Astrocyte (in vitro differentiated cells and primary cell): ENCODE measurements at regions not wholly inside any gene's neighbourhood (a gene's known extent, or its start where the extent isn't known, plus 50 kb on each side); places are given as distances from the start of the nearest gene placed in this dataset.

ENCODE experiments used
- DNase-seq: peaks from one replicate; pipeline ENCODE4 v3.0.0-alpha.2; 2010; ENCODE audit warnings: low read depth
- FAIRE-seq: peaks from 2 replicates; lab custom pipeline; 2011; peaks lifted over from hg19 to GRCh38; lab: Jason Lieb, UNC
- H2AFZ ChIP-seq: 2 replicates; pipeline ENCODE4 v1.6.0; 2012; ENCODE audit warnings: low read depth, low read length, inconsistent platforms
- H3K27ac ChIP-seq: 2 replicates; pipeline ENCODE4 v1.5.1; 2011; ENCODE audit warnings: low read depth, low read length, inconsistent platforms
- H3K27me3 ChIP-seq: 2 replicates; pipeline ENCODE4 v1.6.0; 2011; ENCODE audit warnings: low read length, inconsistent platforms; ENCODE audit not compliant: insufficient read depth
- H3K36me3 ChIP-seq: 2 replicates; pipeline ENCODE4 v1.5.1; 2011; ENCODE audit warnings: low read length, inconsistent platforms; ENCODE audit not compliant: insufficient read depth
- H3K4me1 ChIP-seq: 2 replicates; pipeline ENCODE4 v1.5.1; 2011; ENCODE audit warnings: low read length, inconsistent platforms; ENCODE audit not compliant: insufficient read depth
- H3K4me2 ChIP-seq: 2 replicates; pipeline ENCODE4 v1.6.0; 2012; ENCODE audit warnings: low read length, inconsistent platforms
- H3K4me3 ChIP-seq: 2 replicates; pipeline ENCODE4 v1.5.1; 2011; ENCODE audit warnings: low read depth, mild to moderate bottlenecking, low read length, inconsistent platforms; ENCODE audit not compliant: insufficient read depth
- H3K79me2 ChIP-seq: 2 replicates; pipeline ENCODE4 v1.6.0; 2012; ENCODE audit warnings: mild to moderate bottlenecking, low read length, inconsistent platforms; ENCODE audit not compliant: insufficient read depth
- H3K9ac ChIP-seq: 2 replicates; pipeline ENCODE4 v1.6.0; 2012; ENCODE audit warnings: mild to moderate bottlenecking, low read length, inconsistent platforms
- H3K9me3 ChIP-seq: 2 replicates; pipeline ENCODE4 v1.5.1; 2012; ENCODE audit warnings: low read depth, mild to moderate bottlenecking, low read length, inconsistent platforms; ENCODE audit not compliant: insufficient read depth
- H4K20me1 ChIP-seq: 2 replicates; pipeline ENCODE4 v1.6.0; 2012; ENCODE audit warnings: low read length, inconsistent platforms; ENCODE audit not compliant: insufficient read depth
- H3K27ac Mint-ChIP-seq: one replicate; pipeline ENCODE4 v1.8.0; 2021; ENCODE audit warnings: mild to moderate bottlenecking, mixed read lengths; ENCODE audit not compliant: unreplicated experiment
- H3K27me3 Mint-ChIP-seq: one replicate; pipeline ENCODE4 v1.8.0; 2021; ENCODE audit warnings: low read depth, mixed read lengths; ENCODE audit not compliant: unreplicated experiment
- H3K36me3 Mint-ChIP-seq: one replicate; pipeline ENCODE4 v1.8.0; 2021; ENCODE audit warnings: low read depth, mixed read lengths; ENCODE audit not compliant: unreplicated experiment
- H3K4me1 Mint-ChIP-seq: one replicate; pipeline ENCODE4 v1.8.0; 2021; ENCODE audit warnings: low read depth, mixed read lengths; ENCODE audit not compliant: unreplicated experiment
- H3K4me3 Mint-ChIP-seq: one replicate; pipeline ENCODE4 v1.8.0; 2021; ENCODE audit warnings: mild to moderate bottlenecking, moderate library complexity, mixed read lengths; ENCODE audit not compliant: unreplicated experiment
- H3K9me3 Mint-ChIP-seq: one replicate; pipeline ENCODE4 v1.8.0; 2021; ENCODE audit warnings: mild to moderate bottlenecking, mixed read lengths; ENCODE audit not compliant: unreplicated experiment
- EZH2 ChIP-seq: IDR thresholded peaks from 2 replicates; pipeline ENCODE4 v1.6.1; 2012; ENCODE audit warnings: mild to moderate bottlenecking, low read length, inconsistent platforms; ENCODE audit not compliant: insufficient read depth
- TF ChIP-seq, protein P1 (sequence below): IDR thresholded peaks from 2 replicates; pipeline ENCODE4 v1.5.1; 2011; ENCODE audit warnings: low read depth, mild to moderate bottlenecking, inconsistent platforms, low read length, moderate library complexity; ENCODE audit not compliant: insufficient read depth

DNA sequence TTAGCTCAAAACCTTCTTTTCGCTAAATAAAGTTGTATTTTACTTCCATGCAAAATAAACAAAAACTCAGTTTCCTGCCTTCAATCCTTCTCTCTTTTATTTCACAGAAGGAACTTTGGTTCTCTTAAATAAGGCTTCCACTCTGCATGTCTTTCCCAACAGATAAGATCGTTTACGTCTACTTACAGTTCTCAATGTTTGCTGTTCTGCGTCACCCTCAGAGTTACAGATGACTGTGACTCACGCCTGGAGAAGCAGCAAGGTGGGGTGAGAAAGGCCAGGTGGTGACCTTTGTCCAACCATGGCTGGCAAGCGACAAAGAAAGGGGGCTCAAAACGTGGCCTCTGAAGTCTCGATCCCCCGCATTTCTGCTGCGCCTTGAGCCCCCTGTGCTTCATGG, 51.4 kb upstream of the RPS6KA2 start:
- no peak overlapping the region for H3K9ac ChIP-seq
- FAIRE-seq = no peak
- no peak overlapping the region for H2AFZ ChIP-seq
- DNase-seq = peak; percentile 83
- no peaks in the 10 kb centered on the region for H3K36me3 ChIP-seq
- no peaks in the 10 kb centered on the region for H3K79me2 ChIP-seq
- H3K27me3 Mint-ChIP-seq = peaks cover 15% of the 10 kb centered on the region
- H3K4me3 Mint-ChIP-seq = no peak overlapping the region
- no peak overlapping the region for H3K4me3 ChIP-seq
- no peaks in the 10 kb centered on the region for H4K20me1 ChIP-seq
- H3K27ac ChIP-seq = no peak overlapping the region
- peaks cover 12% of the 10 kb centered on the region for H3K4me1 ChIP-seq
- H3K27me3 ChIP-seq = peaks cover 2% of the 10 kb centered on the region
- peaks cover 4% of the 10 kb centered on the region for H3K9me3 Mint-ChIP-seq
- no peak for TF ChIP-seq EZH2
- TF ChIP-seq, protein P1, sequence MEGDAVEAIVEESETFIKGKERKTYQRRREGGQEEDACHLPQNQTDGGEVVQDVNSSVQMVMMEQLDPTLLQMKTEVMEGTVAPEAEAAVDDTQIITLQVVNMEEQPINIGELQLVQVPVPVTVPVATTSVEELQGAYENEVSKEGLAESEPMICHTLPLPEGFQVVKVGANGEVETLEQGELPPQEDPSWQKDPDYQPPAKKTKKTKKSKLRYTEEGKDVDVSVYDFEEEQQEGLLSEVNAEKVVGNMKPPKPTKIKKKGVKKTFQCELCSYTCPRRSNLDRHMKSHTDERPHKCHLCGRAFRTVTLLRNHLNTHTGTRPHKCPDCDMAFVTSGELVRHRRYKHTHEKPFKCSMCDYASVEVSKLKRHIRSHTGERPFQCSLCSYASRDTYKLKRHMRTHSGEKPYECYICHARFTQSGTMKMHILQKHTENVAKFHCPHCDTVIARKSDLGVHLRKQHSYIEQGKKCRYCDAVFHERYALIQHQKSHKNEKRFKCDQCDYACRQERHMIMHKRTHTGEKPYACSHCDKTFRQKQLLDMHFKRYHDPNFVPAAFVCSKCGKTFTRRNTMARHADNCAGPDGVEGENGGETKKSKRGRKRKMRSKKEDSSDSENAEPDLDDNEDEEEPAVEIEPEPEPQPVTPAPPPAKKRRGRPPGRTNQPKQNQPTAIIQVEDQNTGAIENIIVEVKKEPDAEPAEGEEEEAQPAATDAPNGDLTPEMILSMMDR = no peak
- H3K4me1 Mint-ChIP-seq = peaks cover 9% of the 10 kb centered on the region
- H3K9me3 ChIP-seq = no peaks in the 10 kb centered on the region
- peak overlapping the region; percentile 23 for H3K4me2 ChIP-seq
- H3K27ac Mint-ChIP-seq = no peak overlapping the region
- H3K36me3 Mint-ChIP-seq = peaks cover 5% of the 10 kb centered on the region

DNA sequence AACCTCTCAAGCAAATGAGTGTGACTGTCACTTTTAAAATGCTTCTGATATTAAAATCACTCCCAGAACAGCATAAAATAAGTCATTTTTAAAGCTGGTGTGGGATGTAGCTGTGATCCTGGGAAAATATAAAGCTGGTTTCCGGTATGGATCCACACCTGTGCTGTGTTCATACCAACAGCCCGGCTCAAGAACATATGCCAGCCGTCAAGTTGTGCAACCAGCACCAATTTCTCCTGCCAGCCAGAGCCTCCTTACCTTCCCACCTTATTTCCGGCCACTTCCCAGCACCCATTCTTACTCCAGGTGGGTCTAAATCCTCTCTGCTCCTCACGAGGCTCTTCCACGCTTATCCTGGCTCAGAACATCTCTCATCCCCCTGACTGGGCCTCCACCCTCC, 50.9 kb upstream of the RPS6KA2 start:
- Mint-ChIP-seq H3K4me1 (peaks cover 8% of the 10 kb centered on the region), H3K9me3 (peaks cover 4% of the 10 kb centered on the region), H3K27me3 (peaks cover 15% of the 10 kb centered on the region), H3K27ac (no peak overlapping the region), H3K4me3 (no peak overlapping the region), H3K36me3 (peaks cover 5% of the 10 kb centered on the region)
- Histone ChIP-seq H3K9ac (no peak overlapping the region), H3K36me3 (no peaks in the 10 kb centered on the region), H3K4me2 (peak overlapping the region; percentile 23), H3K4me1 (peaks cover 8% of the 10 kb centered on the region), H3K27me3 (peaks cover 2% of the 10 kb centered on the region), H3K27ac (no peak overlapping the region), H4K20me1 (no peaks in the 10 kb centered on the region), H3K4me3 (no peak overlapping the region), H2AFZ (no peak overlapping the region), H3K79me2 (no peaks in the 10 kb centered on the region), H3K9me3 (no peaks in the 10 kb centered on the region)
- DNase-seq = no peak
- no peak for FAIRE-seq
- no peak for TF ChIP-seq EZH2
- TF ChIP-seq, protein P1 = no peak
